Dedifferentiated amniotic fluid mesenchymal stem cell (primary cell): ENCODE measurements at regions not wholly inside any gene's neighbourhood (a gene's known extent, or its start where the extent isn't known, plus 50 kb on each side); places are given as distances from the start of the nearest gene placed in this dataset.
"Not testable (repeated sequence)": the region's sequence is repeated elsewhere in the genome, so short reads cannot be mapped to it uniquely, and the experiment has no call there.

ENCODE experiments used
- DNase-seq: peaks from one replicate; pipeline ENCODE4 v3.0.0-alpha.2; 2016; ENCODE audit errors: extremely low spot score

DNA sequence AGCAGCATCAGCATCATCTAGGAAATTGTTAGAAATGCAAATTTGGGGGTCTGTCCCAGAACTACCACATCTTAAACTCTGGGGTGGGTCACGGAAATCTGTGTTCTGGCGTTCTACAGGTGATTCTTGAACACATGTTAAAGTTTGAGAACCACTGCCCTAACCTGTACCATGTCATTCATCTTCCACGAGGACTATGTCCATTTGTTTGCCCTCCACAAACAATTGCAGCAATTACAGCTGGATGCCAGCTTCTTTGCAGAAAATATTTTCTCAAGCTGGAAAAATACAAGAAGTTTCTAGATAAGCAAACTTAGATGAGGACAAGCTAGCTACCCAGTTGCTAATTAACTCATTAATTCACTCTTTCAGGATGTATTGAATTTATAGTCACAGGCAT is 54.1 kb downstream of the MAFB start:
- DNase-seq = no peak

DNA sequence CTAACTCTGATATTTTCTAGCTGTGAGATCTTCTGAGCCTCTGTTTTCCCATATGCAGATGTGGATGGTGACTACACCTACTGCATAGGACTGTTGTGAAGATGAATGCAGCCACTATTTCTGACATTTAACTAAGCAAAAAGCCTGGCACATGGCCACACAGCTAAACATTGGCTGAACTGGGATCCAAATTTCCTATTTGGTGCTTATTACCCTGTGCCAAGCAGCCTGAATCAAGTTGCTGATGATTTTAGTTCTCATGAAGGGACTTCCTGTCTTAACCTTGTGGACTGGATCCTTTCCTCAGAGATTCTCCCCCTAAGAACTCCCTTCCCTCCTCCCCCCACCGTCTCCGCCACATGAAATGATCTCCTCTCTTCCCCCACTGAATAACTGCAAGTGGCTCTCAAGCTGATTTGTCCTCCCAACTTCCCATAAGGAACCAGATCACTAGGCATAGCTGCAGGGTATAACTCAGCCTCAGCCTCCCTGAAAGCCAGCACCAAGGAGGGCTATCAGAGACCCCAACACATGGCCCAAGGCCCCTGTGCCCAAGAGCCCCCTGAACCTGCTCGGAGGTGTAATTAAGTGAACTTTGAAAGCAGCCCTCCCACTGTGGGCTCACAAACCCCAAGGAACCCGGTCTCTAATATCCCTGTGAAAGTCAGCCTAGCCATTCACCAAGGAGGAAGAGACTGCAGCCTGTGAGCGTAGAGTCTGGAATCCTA is 55.7 kb downstream of the MAFB start:
- no peak for DNase-seq

DNA sequence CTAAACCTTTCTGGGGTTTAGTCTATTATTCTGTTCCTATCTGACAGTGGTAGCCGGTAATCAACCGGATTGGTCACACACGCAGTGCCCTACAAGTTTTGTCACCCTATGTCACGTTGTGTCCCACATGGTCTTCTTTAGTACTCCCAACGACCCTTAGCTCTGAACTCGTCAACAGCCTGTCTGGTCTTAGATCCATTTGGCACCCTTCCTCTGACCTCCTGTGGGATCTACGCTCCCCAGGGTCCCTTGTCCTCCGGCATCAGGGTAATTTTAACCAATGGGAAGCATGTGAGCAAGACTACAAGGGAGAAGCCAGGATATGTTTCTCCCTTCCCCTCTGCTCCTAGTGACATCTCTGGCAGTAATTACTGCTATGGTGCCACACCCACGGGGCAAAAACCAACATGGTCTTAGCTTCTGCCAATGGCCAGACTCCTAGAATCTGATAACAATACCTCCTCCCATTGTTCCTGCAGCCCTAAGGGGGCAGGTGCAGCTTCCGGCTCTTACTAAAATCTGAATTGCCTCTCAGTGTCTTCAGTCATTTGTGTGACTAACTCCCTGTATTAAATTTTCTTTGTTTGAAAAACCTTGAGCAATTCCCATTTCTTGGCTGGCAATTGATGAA is 56.6 kb downstream of the MAFB start:
- DNase-seq = no peak

DNA sequence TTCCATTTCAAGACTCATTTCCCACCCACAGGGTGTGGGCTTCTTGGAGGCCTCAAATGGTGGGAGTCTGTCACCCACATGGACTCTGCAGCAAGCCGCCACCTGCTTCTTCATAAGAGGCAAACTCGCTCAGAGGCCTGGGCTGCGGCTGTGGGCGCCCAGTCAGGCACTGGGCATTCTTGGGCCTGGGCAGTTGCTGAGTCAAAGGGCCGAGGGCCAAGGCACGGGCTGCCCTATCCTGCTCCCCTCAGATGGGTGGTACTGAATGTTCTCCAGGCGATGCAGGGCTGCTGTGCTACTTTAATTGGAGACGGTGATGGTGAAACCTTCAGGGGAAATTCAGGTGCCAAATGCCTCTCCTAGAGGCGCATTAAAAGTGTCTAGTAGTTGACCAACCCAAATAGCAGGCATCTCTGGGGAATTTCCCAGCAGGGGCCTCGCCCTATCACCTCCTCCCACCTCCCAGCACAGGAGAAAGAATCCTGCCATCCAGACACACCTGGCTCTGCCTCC is 57.9 kb downstream of the MAFB start:
- DNase-seq = no peak

DNA sequence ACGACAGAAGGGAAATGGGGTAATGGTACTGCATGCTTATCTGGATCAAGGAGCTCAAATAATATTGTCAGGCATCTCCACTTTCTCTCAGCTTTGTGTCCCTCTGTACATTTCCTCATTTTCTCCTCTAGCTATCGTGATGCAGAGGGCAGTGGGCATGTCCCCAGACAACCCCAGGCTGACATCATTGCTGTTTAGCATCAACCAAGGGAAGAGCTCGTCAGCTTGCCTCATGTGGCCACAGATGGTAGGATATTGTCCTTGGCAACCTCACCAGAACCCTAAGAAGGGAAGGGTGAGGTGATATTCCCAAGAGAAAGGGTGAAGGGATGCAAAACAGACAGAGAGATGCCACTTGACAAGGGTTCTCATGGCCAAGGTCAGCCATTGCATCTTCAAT is 58.3 kb downstream of the MAFB start:
- no peak for DNase-seq

DNA sequence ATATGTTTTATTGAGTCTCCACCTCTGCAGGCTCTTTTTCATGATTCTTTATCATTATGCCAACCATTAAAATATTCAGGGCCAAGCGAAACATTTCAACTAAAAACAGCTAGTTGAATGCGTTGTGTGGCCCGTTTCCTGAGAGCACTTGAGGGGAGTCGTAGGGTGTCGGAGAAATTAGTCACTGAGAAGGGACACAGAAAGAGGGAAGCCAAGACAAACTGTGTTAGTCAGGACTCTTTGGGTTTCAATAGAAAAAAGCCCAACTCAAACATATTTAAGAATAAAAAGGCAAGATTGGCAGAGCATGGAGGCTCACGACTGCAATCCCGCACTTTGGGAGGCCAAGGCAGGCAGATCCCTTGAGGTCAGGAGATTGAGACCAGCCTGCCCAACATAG is 58.9 kb downstream of the MAFB start:
- DNase-seq = no peak

DNA sequence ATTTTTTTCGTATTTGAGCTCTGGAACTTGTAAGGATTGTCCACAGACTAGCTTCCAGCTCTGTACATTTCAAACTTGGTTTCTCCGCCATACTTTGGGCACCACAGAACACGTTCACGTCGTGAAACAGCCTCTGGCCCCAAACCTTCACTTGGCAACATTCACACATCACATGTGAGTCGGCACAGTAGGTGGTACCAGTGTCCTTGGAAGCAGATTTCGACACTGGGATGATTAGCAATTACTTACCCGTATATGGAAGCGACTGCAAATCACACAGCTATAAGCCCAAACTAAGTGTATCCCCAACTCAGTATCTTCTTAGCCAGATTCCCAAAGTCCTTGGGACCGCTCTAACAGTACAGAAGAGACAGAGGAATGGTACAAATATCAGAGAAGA is 60.2 kb downstream of the MAFB start:
- DNase-seq = no peak

DNA sequence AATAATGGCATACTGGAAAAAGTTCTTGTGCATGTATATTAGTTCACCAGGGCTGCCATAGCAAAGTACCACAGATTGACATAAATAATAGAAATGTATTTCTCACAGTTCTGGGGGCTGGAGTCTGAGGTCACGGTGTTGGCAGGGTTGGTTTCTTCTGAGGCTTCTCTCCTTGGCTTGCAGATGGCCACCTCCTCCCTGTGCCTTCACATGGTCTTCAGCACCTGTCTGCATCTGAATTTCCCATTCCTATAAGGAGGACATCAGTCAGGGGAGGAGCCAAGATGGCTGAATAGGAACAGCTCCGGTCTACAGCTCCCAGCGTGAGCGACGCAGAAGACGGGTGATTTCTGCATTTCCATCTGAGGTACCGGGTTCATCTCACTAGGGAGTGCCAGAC is 70.0 kb downstream of the MAFB start:
- not testable (repeated sequence) for DNase-seq

DNA sequence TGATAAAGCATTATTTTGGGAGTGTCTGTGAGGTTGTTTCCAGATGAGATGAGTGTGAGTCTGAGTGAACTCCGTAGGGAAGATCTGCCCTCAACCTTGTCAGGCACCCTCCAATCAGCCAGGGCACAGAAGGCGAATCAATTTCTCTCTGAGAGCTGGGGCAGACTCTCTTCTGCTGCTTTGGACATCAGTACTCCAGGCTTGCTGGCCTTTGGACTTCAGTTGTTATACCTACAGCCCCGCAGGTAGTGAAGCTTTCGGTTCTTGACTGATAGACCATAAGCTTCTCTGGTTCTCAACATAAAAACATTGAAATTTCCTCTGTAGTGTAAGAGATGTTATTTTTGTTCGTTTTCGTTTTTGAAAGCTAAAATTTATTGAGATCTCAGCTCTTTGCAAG is 71.4 kb downstream of the MAFB start:
- no peak for DNase-seq

DNA sequence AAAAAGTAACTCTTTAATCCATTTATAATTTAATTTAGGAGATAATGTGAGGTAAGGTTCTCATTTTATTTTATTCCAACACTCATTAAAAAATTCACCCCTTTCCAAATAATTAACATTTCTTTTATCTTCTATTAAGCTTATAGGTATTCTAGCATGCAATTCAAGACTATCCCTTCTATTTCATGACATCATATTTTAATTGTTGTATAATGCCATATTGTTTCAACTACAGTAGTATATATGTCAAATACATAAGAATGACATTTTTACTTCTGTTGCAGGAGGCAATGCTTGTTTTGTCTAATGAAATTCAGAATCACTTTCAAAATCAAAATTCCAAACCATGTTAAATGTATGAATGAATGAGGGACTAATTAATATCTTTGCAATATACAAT is 76.2 kb downstream of the MAFB start:
- DNase-seq = no peak

DNA sequence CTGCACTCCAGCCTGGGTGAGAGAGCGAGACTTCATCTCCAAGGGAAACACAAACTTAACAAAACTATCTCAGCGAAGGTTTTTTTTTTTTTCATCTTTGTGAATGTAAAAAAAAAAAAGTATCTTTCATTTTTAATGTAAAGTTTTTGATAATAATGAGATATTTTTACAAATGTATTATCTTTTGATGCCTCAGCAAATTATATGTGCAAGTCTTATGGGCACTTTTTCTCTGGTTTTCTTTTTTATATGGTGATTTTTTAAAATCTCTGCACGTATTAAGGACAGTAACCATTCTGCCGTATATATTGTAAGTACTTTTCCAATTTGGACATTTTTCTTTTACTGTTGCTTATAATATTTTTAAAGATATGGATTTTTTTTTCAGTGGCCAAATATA is 76.8 kb downstream of the MAFB start:
- DNase-seq = no peak

DNA sequence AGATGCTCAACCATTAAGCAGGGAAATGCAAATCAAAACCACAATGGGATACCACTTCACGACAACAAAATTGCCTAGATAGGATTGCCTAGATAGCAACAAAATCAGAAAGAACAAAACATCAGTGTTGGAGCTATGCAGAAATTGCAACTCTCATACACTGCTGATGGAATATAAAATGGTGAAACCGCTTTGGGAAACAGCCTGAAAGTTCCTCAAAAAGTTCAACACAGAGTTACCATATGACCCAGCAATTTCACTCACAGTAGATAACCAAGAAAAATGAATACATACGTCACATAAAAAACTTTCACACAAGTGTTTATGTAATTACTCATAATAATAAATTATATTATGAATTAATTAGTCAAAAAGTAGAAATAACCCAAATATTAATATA is 78.3 kb downstream of the MAFB start:
- DNase-seq = no peak

DNA sequence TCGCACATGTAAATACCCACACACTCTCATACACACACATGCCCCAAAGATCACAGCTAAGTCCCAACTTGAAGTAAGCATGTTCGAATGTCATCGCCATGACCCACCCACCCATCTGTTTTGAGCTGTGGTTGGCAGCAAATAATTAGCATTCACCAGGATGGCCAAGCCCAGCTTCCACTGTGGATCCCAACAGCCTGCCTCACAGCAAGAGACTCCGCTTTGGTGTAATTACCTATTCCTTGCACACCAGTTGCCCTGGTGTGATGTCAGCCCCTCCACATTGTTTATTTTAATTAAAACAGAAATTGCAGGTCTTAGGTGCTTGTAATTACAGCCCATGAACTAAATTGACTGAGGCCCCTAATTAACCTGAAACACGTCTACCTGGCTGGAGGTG is 81.1 kb downstream of the MAFB start:
- no peak for DNase-seq

DNA sequence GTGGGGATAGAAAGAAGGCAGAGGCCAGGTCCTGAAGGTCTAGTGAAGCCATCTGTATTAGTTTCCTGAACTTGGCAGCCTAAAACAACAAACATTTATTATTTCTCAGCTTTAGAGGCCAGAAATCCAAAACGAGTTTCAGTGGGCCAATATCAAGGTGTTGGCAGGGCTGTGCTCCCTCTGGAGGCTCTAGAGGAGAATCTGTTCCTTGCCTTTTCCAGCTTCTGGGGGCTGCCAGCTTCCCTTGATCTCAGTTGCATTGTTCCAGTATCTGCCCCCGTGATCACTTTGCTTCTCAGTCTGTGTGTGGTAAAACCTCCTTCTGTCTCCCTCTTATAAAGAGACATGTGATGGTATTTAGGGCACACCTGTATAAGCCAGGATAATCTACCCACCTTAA is 82.4 kb downstream of the MAFB start:
- no peak for DNase-seq

DNA sequence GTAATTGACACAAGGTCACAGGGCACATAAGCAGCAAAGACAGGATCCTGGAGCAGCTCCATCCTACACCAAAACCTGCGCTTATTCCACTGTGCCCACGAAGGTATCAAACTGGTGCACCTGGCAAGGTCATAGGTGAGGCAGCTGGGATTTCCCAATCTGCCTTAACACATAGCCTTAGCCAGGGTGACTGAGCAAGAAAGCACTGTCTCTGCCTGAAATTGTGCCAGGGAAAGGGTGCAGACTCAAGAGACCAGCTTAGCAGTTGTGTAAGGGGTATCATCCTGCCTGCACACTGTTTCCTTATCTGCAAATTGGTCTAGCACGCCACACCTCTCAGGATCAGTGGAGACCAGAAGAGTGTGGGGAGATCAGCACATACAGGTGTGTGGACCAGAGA is 82.8 kb downstream of the MAFB start:
- no peak for DNase-seq

DNA sequence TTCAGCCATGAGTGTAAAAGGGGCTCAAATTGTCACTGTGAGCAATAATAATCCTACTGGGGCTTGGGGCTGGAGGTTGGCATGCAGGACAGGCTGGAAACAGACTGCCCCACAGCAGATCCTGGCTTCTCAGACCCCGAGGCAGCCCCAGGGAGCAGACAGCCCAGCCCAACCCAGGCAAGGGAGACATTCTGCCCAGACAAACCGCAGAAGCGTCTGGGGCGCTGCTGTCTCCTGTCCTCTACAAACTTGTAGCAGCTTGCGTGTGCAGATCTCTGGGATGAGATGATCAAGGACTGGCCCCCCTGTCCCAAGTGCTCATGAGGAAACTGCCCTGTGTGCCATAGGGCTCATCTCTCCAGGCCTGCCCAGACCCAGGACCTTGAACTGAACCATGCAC is 84.6 kb downstream of the MAFB start:
- no peak for DNase-seq

DNA sequence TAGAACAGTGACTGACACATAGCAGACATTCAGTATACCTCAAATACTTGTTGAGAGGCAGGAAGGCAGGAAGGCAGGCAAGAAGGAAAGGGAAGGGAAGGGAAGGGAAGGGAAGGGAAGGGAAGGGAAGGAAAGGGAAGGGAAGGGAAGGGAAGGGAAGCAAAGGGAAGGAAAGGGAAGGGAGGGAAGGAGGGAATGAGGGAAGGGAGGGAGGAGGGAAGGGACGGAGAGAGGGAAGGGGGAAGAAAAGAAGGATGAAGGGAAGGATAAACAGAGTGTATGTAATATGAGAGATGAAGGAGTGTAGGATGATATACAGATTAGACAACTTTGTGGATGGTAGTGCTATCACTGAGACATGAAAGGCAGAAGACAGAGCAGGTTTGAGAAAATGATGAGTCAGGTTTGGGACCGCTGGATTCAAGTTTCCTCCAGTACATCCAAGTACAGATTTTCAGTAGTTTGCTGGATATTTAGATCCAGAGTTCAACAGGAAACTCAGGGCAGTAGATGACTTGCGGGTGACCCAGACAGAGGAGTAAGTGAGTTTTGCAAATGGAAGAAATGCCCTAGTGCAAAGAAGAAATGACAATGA is 85.9 kb downstream of the MAFB start:
- DNase-seq = no peak

DNA sequence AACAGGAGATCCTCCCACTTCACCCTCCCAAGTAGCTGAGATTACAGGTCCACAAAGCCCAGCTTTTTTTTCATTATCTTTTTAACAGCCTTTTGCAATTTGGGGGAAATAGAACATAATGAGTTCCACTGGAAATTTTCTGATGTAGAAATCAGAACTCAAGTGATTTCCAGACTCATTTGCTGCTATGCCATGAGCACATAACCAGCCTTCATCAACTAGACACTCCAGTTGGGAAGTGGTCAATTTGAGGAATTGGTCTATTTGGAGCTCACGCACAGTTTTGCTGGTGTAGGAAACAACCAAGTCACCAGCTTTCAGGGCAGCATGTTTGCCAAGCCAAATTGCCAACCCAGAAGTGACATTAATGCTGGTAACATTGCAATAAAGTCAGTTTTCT is 86.7 kb downstream of the MAFB start:
- DNase-seq = no peak

DNA sequence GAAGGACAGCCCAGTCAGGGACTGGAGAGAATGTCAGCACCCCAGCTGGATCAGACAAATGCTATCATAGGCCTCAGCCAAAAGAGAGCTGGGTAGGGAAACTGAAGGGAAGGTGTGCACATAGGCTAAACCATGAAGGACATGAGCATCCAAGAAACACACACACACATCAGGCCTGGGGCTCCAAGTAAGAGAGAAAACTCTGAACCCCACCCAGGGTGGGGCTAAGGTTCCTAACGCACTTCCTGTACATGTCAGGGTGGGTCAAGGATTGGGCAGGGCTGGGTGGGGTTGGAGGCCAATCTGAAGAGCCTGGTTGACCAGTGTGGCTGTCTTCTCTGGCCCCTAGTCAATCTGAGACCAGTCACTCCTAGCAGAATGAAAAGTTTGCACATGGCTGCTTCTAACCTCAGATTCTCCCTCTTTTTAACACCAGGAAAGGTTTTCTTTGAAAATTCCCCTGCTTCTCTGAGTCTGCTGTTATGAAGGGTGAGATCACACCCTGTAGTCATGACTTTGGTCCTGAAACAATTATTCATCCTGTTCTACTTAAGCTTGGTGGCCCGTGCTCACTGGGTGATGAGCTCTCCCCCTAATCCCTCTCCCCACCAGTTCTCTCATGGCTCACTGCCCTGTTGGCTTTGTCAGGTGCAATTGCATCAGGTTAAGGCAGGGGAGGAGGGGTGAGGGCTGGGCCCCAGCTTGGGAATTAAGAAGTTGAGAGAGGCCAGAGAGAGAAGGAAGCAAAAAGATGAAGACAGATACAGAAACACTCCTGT is 88.4 kb downstream of the MAFB start:
- no peak for DNase-seq

DNA sequence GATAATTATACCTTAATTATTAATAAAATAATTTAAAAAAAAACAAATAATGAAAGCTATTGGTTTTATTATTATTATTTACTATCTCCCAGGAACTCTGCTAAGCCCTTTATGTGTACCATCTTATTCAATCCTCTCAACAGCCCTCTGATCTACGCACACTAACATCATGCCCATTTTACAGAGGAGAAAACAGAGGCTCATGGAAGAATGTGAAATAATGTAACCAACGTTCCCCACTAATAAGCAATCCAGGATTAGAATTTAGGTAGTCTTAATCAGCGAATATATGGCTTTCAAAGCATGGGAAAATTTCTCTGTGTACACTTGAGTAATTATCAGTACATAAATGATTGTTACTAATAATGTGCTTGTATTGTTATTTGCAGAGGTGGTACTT is 89.0 kb downstream of the MAFB start:
- DNase-seq = no peak

DNA sequence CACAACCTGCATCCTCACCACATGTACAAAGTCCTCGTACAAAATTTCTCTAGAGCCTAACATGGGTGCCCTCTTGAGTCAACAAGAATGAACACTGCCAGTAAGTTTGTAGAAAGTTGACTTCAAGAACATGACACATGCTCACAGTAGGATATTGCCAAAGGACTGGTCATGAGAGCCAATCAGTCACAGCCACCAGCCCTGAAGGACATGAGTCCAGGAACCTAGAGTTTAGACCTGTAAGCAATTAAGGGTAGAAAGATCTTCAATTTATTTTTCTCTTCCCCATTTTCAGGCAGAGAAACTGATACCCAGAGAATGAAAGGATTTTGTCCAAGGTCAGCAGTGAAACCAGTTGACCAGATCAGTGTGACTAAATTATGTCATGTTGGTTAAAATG is 96.1 kb downstream of the MAFB start:
- no peak for DNase-seq

DNA sequence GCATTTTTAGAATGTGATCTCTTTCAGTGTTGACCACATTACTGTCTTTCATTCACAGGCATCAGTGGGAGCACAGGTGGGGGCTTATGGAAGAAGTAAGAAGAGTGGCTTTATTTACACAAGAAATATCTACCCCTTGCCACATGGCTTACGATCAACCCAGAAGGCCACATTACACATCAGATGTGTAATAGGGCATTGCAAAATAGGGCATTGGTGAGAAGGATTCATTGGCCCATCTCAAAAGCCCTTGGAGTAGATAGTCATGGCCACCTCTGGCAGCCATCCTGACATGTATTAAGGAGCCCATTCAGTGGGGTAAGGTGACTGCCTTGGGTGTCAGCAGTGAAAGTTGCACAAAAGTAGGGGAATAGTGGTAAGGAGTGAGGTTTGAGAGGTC is 97.5 kb downstream of the MAFB start:
- no peak for DNase-seq

DNA sequence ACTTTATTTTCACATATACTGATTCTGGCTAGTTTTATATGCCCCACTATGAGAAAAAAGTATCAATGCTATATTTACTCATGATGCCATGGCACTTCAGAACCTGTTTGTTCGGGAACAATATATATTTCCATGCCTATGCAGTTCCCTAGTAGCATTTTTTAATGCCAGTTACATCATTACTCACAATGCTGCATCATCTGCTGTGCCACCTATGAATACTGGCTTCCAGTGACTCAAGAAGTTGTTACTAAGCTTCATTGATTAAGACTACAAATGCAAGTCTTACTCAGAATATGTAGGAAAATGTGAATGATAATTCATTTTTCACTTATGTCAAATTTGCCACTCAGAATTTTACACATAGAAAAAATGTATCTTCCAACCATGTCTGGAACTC is 97.9 kb downstream of the MAFB start:
- no peak for DNase-seq
